Caki2 (cell line): ENCODE measurements at regions not wholly inside any gene's neighbourhood (a gene's known extent, or its start where the extent isn't known, plus 50 kb on each side); places are given as distances from the start of the nearest gene placed in this dataset.

ENCODE experiments used
- DNase-seq: peaks from one replicate; pipeline ENCODE4 v3.0.0-alpha.2; 2015; ENCODE audit warnings: low read depth
- in situ Hi-C: cut with HindIII; loops from 2 replicates; pipeline ENCODE4 v1.10.0; 2016; ENCODE audit warnings: low sequenced_read_pairs, low pct_unique_long_range_greater_than_20kb, mixed read lengths

GRCh38 chr1:199297887-199298286, 659.0 kb downstream of the PTPRC start:
- in situ Hi-C loops = no loop called here
- no peak for DNase-seq

DNA sequence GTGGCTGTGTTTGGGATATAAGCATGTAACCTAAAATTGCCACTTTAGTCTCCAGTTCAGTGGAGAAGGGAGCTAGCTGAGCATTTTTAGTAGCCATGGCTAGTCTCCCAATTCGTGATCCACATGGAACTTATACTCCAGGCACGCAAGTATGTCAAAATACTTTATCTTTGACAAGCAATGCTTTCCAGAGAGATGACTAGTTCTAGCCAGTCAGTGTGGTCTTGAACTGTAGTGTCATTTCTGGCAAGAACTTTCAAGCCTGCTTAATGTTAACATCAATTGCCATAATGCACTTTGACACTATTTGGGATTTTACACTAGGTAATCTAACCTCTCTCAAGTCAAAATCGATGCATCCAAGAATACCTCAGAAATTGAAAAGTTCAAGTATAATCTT, 660.0 kb downstream of the PTPRC start:
- in situ Hi-C loops = no loop called here
- DNase-seq = no peak

DNA sequence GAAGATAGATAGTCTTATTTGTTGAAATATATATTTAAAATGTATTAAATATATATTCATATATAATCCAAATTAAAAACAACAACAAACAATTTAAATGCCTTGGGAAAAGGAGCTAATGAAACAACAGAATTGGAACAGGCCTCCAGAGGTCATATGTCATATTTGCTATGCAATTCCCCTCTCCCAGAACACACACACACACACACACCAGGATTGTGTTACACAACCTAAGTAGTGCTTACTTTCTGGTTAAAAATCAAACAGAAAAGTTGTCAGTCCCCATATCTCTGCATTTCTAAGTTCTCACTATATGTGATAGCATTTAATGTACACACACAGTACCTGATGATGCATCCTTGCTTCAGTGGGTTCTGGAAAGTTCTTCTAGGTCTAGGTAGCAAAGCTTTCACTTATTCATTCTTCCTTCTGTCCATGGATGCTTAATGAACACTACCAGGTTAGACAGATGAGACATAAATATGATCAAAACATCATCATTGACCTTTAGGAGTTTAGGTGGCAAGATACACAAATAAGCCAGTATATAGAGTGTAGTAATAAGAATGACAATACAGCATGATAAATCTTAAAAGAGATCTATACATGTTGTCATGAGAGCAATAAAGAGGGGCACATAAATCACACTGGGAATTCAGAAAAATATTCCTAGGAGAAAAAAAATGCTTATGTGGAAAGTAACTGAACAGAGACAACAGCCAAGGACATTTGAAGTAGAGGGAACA, 662.8 kb downstream of the PTPRC start:
- in situ Hi-C loops = no loop called here
- DNase-seq = no peak

GRCh38 chr1:199302554-199302953, 663.7 kb downstream of the PTPRC start:
- in situ Hi-C loops = no loop called here
- DNase-seq = no peak

DNA sequence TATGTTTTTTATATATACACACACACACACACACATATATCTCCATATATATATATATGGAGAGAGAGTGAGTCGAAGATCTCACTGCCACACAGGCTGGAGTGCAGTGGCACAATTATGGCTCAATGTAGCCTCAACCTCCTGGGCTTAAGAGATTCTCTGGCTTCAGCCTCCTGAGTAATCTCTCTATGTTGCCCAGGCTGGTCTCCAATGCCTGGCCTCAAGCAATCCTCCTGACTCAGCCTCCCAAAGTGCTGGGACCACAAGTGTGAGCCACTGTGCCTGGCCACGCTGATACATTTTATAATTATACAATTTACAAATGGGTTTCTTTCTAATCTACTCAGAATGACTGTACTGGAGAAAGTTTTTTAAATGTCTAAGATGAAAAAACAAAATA, 664.2 kb downstream of the PTPRC start:
- in situ Hi-C loops = no loop called here
- no peak for DNase-seq

GRCh38 chr1:199305053-199305452, 666.2 kb downstream of the PTPRC start:
- DNase-seq = no peak
- in situ Hi-C loops = no loop called here

DNA sequence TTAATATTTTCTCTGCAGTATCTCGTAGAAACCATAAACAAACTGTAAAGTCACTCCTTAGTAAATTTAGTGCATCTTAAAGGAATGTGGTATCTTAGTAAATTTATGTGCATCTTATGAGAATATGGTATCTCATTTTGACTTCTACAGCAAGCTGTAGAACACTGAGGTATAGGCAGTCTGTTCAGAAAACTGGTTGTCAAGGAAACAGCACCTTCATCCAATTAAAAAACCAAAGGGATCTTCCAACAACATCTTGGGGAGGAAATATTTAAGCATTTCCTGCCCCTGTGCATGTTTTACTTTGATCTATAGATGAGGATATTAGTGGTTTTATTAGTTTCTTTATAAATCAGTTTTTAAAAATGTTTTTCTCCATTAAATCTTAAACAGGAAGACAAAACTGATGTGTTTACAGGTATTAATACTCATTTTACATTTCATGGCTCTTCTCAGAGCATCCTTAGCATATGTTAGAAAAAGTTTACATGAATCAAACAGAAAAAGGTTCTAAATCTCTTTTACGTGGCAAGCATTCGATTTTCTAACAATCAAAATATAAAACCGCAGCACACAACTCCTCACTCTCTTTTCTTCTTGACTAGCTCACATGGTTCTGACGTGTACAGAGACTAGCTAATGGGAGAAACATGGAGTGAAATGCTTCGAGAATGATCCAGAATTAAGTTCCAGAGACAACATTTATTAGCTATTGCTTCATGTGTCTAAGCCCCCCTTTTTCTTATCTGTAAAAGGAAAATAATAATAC, 668.8 kb downstream of the PTPRC start:
- in situ Hi-C loops = no loop called here
- DNase-seq = no peak

DNA sequence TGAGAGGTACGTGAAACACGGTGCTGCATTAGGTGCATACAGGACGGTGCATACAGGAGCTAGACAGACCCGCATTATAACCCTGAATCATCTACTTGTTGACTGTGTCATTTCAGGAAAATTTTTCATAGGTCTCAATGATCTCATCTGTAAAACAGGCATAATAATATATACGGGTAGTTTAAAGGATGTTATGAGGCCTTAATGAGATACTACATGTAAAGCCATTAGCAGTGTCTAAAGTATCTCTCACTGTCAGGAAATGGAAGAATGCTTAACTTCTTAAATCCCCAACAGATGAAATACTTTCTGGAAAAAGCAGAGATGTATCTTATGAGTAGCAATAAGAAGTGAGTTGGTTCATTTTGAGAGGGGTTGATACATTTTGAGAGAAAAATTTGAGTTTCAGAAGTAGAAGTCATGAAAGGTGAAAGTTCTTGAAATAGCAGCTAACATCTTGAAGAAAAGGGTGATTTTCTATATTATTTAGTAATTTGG, 669.6 kb downstream of the PTPRC start:
- no peak for DNase-seq

DNA sequence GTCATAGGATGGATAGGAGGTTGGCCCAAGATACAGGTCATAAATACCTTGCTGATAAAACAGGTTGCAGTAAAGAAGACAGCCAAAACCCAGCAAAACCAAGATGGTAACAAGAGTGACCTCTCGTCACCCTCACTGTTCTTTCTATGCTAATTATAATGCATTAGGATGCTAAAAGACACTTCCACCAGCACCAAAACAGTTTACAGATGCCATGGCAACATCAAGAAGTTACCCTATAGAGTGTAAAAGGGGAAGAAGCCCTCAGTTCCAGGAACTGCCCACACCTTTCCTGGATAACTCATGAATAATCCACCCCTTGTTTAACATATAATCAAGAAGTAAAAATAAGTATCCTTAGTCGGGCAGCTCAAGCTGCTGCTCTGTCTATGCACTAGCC, 671.9 kb downstream of the PTPRC start:
- in situ Hi-C loops = no loop called here

More for the DNA sequence above, 669.6 kb downstream of the PTPRC start:
- in situ Hi-C loops = no loop called here

GRCh38 chr1:199311478-199312262, 672.8 kb downstream of the PTPRC start:
- no peak for DNase-seq
- in situ Hi-C loops = no loop called here

More for the DNA sequence above, 671.9 kb downstream of the PTPRC start:
- DNase-seq = no peak

GRCh38 chr1:199312626-199313025, 673.8 kb downstream of the PTPRC start:
- in situ Hi-C loops = no loop called here
- no peak for DNase-seq

- in situ Hi-C loops = no loop called here
- no peak for DNase-seq
Observed at GRCh38 chr1:199313444-199313843, 674.6 kb downstream of the PTPRC start.

DNA sequence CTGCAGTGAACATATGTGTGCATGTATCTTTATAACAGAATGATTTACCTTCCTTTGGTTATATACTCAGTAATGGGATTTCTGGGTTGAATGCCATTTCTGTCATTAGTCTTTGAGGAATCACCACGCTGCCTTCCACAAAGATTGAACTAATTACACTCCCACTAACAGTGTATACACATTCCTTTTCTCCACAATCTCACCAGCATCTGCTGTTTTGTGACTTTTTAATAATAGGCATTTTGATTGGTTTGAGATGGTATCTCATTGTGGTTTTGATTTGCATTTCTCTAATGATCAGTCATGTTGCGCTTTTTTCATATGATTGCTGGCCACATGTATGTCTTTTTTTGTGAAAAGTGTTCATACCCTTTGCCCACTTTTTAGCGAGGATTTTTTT, 680.5 kb downstream of the PTPRC start:
- in situ Hi-C loops = no loop called here
- no peak for DNase-seq

DNA sequence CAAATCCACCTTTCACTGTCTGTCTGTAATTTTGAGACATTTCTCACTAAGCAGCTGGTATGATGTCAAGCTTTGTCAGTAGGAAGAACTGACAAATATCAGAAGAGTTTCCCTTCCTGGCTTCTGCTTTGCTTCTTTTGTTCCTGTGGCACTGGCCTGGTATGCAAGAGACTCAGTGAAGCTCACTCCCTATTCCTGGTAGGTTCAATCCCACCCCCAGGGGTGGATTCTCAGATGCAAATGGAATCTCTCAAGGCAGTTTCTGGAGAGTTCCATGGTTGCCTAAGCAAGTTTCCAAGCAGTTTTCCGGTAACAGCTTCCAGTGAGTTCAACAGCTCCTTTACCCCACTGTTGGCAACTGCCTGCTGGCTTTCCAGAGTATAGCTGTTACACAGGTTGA, 683.4 kb downstream of the PTPRC start:
- DNase-seq = no peak
- in situ Hi-C loops = no loop called here

- DNase-seq = no peak
- in situ Hi-C loops = no loop called here
Observed at GRCh38 chr1:199333180-199333579, 694.3 kb upstream of the NR5A2 start.

DNA sequence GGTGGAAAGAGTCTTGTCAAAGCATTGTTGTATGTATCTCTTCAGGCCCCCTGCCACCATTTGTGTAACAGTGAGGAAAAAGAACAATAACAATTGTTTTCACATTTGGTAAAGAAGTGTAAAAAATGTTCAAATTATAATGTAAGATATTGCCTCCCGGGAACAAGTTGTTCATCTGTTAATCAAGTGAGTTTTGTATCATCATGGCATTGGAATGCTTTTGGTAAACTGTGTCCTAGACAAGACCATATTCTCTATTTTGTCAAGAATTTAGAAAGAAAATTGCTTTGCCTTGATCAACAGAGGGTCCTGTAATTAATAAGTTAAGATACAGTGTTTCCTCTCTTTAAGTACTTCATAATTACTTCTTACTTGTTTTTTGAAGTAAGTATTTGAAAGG, 692.0 kb upstream of the NR5A2 start:
- in situ Hi-C loops = no loop called here
- no peak for DNase-seq

DNA sequence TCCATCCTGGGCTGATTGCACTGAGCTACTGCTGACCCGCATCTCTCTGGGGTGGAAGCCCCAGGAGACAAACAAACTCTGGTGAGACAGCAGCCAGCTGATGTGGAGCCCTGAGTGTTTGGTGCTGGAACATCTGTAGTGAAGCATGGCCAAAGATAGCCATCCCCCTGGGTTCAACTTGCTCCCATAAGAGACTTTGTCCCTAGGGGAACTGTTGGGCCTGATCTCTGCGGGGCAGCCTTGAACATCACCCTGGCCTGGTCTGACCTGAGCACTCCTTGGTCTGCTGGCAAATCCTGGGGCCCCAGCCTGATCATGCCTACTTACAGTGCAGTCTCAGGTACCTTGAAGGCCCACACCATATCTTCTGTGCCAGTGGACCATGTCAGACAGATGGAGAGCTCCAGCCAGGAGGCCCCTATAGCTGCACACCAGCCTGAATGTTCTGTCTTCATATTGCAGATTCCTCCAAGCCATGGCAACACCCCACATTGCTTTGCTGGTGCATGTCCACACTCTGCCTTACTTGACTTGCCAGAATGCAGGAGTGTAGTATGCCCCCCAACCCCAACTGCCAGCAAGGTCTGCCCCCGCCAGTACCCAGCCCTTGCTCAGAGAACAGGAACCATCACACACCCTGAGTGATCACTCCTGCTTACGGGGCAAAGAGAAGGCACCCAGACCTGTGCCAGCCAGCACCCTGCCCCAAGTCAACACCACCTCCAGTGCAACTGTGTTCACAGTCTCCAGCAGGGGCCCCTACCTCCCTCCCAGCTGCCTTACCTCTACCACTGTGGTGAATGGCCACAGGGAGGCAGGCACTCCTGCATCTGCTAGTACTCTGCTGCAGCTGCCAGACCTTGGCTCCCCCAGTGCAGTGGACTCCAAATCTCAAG, 690.5 kb upstream of the NR5A2 start:
- in situ Hi-C loops = no loop called here

DNA sequence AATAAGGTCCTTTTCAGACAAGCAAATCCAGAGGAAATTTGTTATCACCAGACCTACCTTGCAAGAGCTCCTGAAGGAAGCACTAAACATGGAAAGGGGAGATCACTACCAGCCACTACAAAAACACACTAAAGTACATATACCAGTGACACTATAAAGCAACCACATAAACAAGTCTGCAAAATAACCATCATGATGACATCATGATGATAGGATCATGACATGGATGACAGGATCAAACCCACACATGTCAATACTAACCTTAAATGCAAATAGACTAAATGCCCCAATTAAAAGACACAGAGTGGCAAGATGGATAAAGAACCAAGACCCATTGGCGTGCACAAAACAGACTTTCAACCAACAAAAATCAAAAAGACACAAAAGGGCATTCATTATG, 688.8 kb upstream of the NR5A2 start:
- no peak for DNase-seq
- in situ Hi-C loops = no loop called here

More for the DNA sequence above, 690.5 kb upstream of the NR5A2 start:
- DNase-seq = no peak
